Keratinocyte (primary cell): ENCODE measurements at regions not wholly inside any gene's neighbourhood (a gene's known extent, or its start where the extent isn't known, plus 50 kb on each side); places are given as distances from the start of the nearest gene placed in this dataset.

ENCODE experiments used
- DNase-seq: peaks from one replicate; pipeline ENCODE4 v3.0.0-alpha.2; 2011; ENCODE audit warnings: low read depth, missing footprints, low spot score
- FAIRE-seq: peaks from 2 replicates; lab custom pipeline; 2011; peaks lifted over from hg19 to GRCh38; lab: Jason Lieb, UNC
- H2AFZ ChIP-seq: 2 replicates; pipeline ENCODE4 v1.6.0; 2012; ENCODE audit warnings: low read length, control low read depth, inconsistent platforms; ENCODE audit not compliant: control insufficient read depth
- H3K27ac ChIP-seq: 2 replicates; pipeline ENCODE4 v1.5.1; 2011; ENCODE audit warnings: low read length; ENCODE audit not compliant: control insufficient read depth, insufficient read depth
- H3K27me3 ChIP-seq: 3 replicates; pipeline ENCODE4 v1.6.0; 2011; ENCODE audit warnings: low read length; ENCODE audit not compliant: control insufficient read depth, insufficient read depth; ENCODE audit errors: extremely low read depth
- H3K36me3 ChIP-seq, 2 experiments: 2 replicates in 1 of 2; 3 replicates in 1 of 2; pipeline ENCODE4 v1.5.1; 2011; ENCODE audit warnings: low read length in 2 of 2, mild to moderate bottlenecking in 1 of 2; ENCODE audit not compliant: control insufficient read depth in 2 of 2, insufficient read depth in 2 of 2; ENCODE audit errors: extremely low read depth in 1 of 2
- H3K4me1 ChIP-seq: 3 replicates; pipeline ENCODE4 v1.5.1; 2011; ENCODE audit warnings: low read length; ENCODE audit not compliant: control insufficient read depth, insufficient read depth; ENCODE audit errors: extremely low read depth
- H3K4me2 ChIP-seq: 3 replicates; pipeline ENCODE4 v1.6.0; 2011; ENCODE audit warnings: low read depth, low read length; ENCODE audit not compliant: control insufficient read depth, insufficient read depth; ENCODE audit errors: extremely low read depth
- H3K4me3 ChIP-seq, 3 experiments: fragments of 200-600 bp in 1 of 3; sonication (generic) in 1 of 3; 2 replicates in 2 of 3; 3 replicates in 1 of 3; pipeline ENCODE4 v1.5.1; 2011 to 2016; ENCODE audit warnings: low read length in 3 of 3, mild to moderate bottlenecking in 3 of 3, control low read depth in 2 of 3, inconsistent platforms in 1 of 3, low read depth in 1 of 3, mixed read lengths in 1 of 3, mixed run types in 1 of 3, moderate library complexity in 1 of 3; ENCODE audit not compliant: control insufficient read depth in 2 of 3, insufficient read depth in 2 of 3; ENCODE audit errors: extremely low read depth in 1 of 3
- H3K79me2 ChIP-seq: 2 replicates; pipeline ENCODE4 v1.6.0; 2012; ENCODE audit warnings: low read length; ENCODE audit not compliant: control insufficient read depth, insufficient read depth
- H3K9ac ChIP-seq: 3 replicates; pipeline ENCODE4 v1.6.0; 2011; ENCODE audit warnings: low read length; ENCODE audit not compliant: control insufficient read depth, insufficient read depth; ENCODE audit errors: extremely low read depth
- H3K9me1 ChIP-seq: 3 replicates; pipeline ENCODE4 v1.6.0; 2011; ENCODE audit warnings: low read length; ENCODE audit not compliant: control insufficient read depth, insufficient read depth; ENCODE audit errors: extremely low read depth
- H3K9me3 ChIP-seq: 2 replicates; pipeline ENCODE4 v1.5.1; 2012; ENCODE audit warnings: low read depth, low read length; ENCODE audit not compliant: control insufficient read depth
- H4K20me1 ChIP-seq: 3 replicates; pipeline ENCODE4 v1.6.0; 2011; ENCODE audit warnings: low read length; ENCODE audit not compliant: control insufficient read depth, insufficient read depth; ENCODE audit errors: extremely low read depth
- CTCF ChIP-seq, 3 experiments: IDR thresholded peaks in 1 of 3; conservative IDR thresholded peaks in 1 of 3; optimal IDR thresholded peaks in 1 of 3; 2 replicates in 2 of 3; 3 replicates in 1 of 3; pipeline versions ENCODE3 to v1.5.1; 2011; ENCODE audit warnings: low read length in 3 of 3, mild to moderate bottlenecking in 3 of 3, moderate library complexity in 2 of 3, control low read depth in 1 of 3, inconsistent platforms in 1 of 3; ENCODE audit not compliant: insufficient read depth in 2 of 3; ENCODE audit errors: extremely low read depth in 1 of 3
- EZH2 ChIP-seq: IDR thresholded peaks from one replicate; pipeline ENCODE4 v1.6.1; 2012; ENCODE audit warnings: inconsistent platforms, mild to moderate bottlenecking, low read length, moderate library complexity
- dilution Hi-C: fragments of 300-500 bp; cut with MboI; formaldehyde crosslinking; loops from one replicate; pipeline ENCODE4 v1.7.0; 2020; ENCODE audit warnings: low sequenced_read_pairs; ENCODE audit not compliant: extremely low pct_ligation_motif_present

- no peaks in the 10 kb centered on the region for H3K79me2 ChIP-seq
- dilution Hi-C loops: no loop called here
- no peaks in the 10 kb centered on the region for H3K9me1 ChIP-seq
- peaks cover 5% of the 10 kb centered on the region for H3K27me3 ChIP-seq
- H4K20me1 ChIP-seq: no peaks in the 10 kb centered on the region
- no peaks in the 10 kb centered on the region for H3K9me3 ChIP-seq
- no peak for FAIRE-seq
- H3K36me3 ChIP-seq: no peaks in the 10 kb centered on the region
- no peak overlapping the region for H3K9ac ChIP-seq
- no peak overlapping the region for H3K4me3 ChIP-seq
- no peak overlapping the region for H3K4me2 ChIP-seq
- DNase-seq: no peak
- H2AFZ ChIP-seq: no peak overlapping the region
- H3K27ac ChIP-seq: no peak overlapping the region
- H3K4me1 ChIP-seq: no peaks in the 10 kb centered on the region
- TF ChIP-seq CTCF (optimal IDR thresholded peaks at IDR 0.05 in 1 of 3, IDR thresholded peaks at IDR 0.05 in 1 of 3, conservative IDR thresholded peaks at IDR 0.05 in 1 of 3; ENCODE audit: extremely low read depth in 1 of 3, insufficient read depth in 2 of 3, low read length in 3 of 3): no peak
- TF ChIP-seq EZH2: no peak
Observed at GRCh38 chr10:27410153-27410552, 94.0 kb upstream of the RAB18 start.

GRCh38 chr10:27407271-27407670 lies 96.8 kb upstream of the RAB18 start:
- DNase-seq (no peak), FAIRE-seq (no peak)
- Histone ChIP-seq H3K27ac (no peak overlapping the region), H3K4me3 (no peak overlapping the region), H3K9me3 (no peaks in the 10 kb centered on the region), H3K9me1 (no peaks in the 10 kb centered on the region), H2AFZ (no peak overlapping the region), H3K4me2 (no peak overlapping the region), H3K9ac (no peak overlapping the region), H4K20me1 (no peaks in the 10 kb centered on the region), H3K79me2 (no peaks in the 10 kb centered on the region), H3K36me3 (no peaks in the 10 kb centered on the region), H3K4me1 (no peaks in the 10 kb centered on the region), H3K27me3 (no peaks in the 10 kb centered on the region)
- no peak for TF ChIP-seq CTCF (optimal IDR thresholded peaks at IDR 0.05 in 1 of 3, IDR thresholded peaks at IDR 0.05 in 1 of 3, conservative IDR thresholded peaks at IDR 0.05 in 1 of 3; ENCODE audit: extremely low read depth in 1 of 3, insufficient read depth in 2 of 3, low read length in 3 of 3)
- TF ChIP-seq EZH2: no peak
- dilution Hi-C loops: no loop called here
